ENCODE measurements at regions not wholly inside any gene's neighbourhood (a gene's known extent, or its start where the extent isn't known, plus 50 kb on each side); places are given as distances from the start of the nearest gene placed in this dataset.
"Not testable (repeated sequence)": the region's sequence is repeated elsewhere in the genome, so short reads cannot be mapped to it uniquely, and the experiment has no call there.

GRCh38 chr10:33909476-33909875 is 575.0 kb upstream of the NRP1 start:
- TF ChIP-seq, protein P1, sequence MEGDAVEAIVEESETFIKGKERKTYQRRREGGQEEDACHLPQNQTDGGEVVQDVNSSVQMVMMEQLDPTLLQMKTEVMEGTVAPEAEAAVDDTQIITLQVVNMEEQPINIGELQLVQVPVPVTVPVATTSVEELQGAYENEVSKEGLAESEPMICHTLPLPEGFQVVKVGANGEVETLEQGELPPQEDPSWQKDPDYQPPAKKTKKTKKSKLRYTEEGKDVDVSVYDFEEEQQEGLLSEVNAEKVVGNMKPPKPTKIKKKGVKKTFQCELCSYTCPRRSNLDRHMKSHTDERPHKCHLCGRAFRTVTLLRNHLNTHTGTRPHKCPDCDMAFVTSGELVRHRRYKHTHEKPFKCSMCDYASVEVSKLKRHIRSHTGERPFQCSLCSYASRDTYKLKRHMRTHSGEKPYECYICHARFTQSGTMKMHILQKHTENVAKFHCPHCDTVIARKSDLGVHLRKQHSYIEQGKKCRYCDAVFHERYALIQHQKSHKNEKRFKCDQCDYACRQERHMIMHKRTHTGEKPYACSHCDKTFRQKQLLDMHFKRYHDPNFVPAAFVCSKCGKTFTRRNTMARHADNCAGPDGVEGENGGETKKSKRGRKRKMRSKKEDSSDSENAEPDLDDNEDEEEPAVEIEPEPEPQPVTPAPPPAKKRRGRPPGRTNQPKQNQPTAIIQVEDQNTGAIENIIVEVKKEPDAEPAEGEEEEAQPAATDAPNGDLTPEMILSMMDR (IDR thresholded peaks at IDR 0.05), result not testable (repeated sequence)
- TF ChIP-seq POLR2A (IDR thresholded peaks at IDR 0.05), result not testable (repeated sequence)

Data from adrenal gland (tissue), 5 donors.